ENCODE measurements at regions not wholly inside any gene's neighbourhood (a gene's known extent, or its start where the extent isn't known, plus 50 kb on each side); places are given as distances from the start of the nearest gene placed in this dataset.

DNA sequence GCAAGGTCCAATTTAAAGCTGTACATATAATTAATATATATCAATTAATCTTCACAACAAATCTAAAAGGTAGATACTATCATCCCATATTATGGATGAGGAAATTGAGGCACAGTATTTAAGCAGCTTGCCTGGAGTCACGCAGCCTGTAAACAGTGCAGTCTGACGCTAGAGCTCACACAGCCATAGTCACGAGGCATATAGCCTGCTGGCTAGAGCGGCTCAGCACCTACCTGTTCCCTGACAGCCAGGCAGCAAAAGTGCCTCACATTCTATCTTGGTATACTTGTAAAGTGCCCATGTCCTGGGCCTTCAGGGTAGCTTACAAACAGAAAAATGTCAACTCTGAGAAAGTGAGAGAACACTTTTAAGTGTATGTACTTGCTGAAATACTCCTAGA lies 222.6 kb upstream of the NEIL3 start:
- no peak for DNase-seq
- intact Hi-C loops (cut with DNase I), result no loop called here

- intact Hi-C loops (cut with DNase I), result no loop called here
- no peak for DNase-seq
Observed at GRCh38 chr4:177087499-177087898, 222.2 kb upstream of the NEIL3 start.

DNA sequence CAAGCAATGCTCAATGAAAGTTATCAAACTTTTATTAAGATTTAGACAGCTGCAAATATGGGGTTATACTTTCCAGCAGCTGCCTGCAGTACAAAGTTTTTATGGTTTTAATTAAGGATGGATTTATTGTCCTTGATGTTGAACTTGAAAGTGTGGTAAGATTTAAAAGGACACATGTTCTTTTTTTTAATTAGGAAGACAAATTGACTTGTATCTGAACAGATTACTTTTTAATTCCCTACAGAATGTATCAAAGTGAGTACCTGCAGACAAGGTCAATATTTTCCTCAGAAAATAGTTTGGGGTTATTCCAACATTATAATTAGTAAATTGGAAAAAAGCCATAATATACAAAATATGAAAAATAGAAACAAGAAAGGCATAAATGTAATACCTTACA lies 218.2 kb upstream of the NEIL3 start:
- intact Hi-C loops (cut with DNase I), result no loop called here
- no peak for DNase-seq

DNA sequence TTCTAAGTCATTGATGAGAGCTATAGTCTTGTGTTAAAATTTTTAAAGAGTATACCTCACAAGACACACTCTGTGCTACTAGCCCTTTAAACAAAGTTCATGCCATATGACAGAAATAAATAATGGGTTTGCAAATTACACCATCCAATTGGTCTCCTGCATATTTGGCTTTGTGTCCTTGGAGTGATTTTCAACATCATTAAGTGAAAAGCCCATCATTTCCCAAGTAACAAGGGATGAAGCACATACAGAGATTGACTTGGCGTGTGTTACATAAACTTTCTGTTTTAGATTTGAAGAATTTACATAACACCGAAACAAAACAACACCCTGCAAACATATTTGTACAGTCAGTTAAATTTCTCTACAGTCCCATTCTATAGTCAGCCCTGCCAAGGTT lies 216.9 kb upstream of the NEIL3 start:
- intact Hi-C loops (cut with DNase I), result no loop called here
- DNase-seq, result no peak

DNA sequence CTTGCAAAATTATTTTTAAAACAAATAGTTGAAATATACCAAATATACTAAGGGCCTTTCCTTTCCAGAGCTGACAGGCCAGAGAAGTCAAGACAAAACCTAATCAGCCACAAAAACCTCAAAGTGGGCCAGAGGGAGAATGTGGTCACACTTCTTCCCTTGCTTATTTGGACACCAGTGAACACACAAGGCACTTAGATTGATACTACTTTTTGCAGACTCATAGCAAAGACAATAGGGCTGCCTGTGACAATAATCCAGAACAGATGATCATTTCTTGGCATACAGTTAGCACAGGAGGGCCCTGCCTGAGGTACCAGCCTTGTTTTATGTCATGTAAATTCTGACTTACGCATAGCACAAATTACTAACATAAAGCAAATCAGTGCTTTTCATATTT lies 215.7 kb upstream of the NEIL3 start:
- no peak for DNase-seq
- intact Hi-C loops (cut with DNase I), result no loop called here

DNA sequence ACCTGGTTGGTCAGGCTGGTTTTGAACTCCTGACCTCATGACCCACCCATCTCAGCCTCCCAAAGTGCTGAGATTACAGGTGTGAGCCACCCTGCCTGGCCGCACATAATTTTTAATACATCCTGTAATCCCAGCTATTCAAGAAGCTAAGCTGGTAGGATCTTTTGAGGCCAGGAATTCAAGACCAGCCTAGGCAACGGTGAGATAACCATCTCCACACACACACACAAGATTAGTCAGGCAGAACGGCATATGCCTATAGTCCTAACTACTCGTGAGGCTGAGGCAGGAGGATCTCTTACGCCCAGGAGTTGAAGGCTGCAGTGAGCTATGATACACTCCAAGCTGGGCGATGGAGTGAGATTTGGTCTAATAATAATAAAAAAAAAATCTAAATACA lies 212.4 kb upstream of the NEIL3 start:
- no peak for DNase-seq
- intact Hi-C loops (cut with DNase I), result no loop called here

DNA sequence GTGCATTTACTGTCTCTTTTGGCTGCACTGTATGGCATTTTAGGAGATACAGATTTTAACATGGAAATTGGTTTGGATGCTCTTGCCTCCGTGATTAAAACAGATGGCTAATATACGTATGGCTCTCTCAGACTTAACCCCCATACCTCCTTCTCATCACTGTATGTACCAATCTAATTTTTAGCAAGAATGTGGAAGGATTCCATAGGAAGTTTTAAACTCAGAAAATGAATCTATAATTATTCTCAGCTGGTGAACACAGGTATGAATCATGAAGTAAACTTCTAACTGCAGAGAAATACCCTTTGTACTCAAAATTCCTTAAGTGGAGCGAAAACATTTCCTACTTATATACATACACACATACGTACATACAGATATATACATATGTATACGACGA lies 210.5 kb upstream of the NEIL3 start:
- no peak for DNase-seq
- intact Hi-C loops (cut with DNase I), result no loop called here

DNA sequence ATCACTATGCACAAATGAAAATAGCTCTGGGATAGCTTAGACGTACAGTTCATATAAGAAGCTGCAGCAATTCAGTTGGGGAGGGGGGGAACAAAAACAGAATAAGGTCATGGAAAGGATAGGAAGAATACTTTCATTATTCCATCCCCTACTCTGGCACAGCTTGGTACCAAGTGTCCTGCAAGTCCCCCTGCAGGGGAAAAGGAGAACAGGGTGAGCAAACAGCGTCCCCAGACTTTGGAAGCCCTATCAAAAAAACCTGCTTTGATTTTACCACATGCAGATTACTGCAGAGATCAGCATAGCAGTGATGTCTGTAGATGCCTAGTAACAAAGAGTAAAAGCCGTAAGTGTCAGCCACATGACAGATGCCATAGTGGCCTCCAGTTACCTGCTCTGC lies 209.4 kb upstream of the NEIL3 start:
- DNase-seq, result no peak
- intact Hi-C loops (cut with DNase I), result no loop called here

DNA sequence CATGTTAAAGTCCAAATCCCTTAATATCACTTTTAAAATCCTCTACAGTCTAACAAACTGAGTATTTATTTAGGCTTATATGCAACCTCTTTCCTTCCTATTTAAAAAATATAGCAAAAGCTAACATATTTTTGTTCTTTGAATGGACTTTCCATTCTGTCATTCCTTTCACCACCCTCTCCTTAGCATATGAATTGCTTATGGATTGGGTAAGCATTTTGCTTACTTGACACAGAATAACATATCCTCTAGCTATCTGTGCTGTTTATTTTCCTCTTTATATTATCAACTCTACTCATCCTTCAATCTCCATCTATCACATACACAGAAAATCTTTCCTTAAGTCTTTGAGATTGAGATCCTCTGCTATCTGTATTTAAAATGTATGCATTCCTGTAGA lies 206.1 kb upstream of the NEIL3 start:
- no peak for DNase-seq
- intact Hi-C loops (cut with DNase I), result no loop called here

DNA sequence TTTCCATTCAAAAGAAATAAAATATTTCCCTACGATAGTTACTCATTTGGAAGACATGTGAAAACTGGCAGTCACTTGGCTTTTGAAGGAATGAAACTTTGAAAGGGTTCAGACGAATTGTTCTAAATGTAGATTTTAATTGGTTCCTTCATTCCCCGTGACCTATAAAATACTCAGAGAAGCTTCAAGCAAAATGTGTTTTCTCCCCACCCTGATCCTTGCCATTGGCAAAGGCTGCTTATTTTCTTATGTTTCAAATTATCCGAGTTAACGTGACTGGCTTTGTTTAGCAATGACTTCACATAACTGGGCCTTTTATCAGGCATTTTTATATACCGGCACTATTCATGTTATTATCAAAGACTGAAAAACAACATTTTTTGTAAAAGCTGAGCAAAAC lies 204.1 kb upstream of the NEIL3 start:
- no peak for DNase-seq
- intact Hi-C loops (cut with DNase I), result no loop called here

DNA sequence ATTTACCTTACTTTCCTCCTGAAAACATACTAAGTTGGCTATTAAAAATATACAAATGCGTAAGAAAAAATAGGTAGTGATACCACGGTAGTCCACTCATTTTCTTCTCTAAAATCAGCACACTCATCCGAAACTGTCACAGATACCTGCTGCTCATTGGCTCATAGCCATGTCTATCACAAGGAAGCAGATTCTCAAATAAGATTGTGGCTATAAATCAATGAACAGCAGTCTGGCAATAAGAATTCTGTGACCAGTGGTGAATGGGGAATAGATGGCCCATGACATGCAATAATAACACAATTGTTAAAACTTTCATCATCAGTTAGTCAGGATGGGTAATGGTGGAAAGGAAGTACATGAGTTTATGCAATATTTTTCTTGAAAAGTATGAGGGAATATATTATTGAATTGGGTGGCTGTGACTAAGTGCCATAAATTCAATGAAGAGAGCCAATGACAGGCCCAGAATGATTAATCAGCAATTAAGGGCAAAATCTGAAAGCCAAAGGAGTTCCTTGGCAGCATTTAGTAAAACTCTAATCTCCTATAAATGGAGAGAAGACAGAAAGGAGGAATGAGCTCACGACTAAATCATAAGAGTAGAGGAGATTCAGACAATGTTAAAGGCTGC lies 202.3 kb upstream of the NEIL3 start:
- intact Hi-C loops (cut with DNase I), result no loop called here
- no peak for DNase-seq

- intact Hi-C loops (cut with DNase I), result no loop called here
- DNase-seq, result no peak
Observed at GRCh38 chr4:177108708-177109107, 201.0 kb upstream of the NEIL3 start.

DNA sequence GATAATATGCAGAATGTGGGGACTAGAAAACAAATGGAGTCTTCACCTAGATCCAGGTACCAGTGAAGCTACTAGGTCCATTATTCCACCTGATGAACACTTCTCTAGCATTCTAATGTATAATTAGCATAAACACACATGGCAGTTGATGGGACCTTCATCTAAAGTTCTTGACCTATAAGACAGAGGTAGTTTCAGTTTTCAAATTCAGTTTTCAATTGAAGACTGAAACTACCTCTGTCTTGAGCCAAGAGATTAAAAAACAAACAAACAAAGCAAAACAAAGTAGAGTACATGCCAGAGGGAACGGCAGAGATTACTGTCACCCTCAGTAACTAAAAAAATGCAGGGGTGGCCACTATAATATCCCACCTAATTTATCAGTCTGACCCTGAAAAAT lies 199.9 kb upstream of the NEIL3 start:
- no peak for DNase-seq
- intact Hi-C loops (cut with DNase I), result no loop called here

DNA sequence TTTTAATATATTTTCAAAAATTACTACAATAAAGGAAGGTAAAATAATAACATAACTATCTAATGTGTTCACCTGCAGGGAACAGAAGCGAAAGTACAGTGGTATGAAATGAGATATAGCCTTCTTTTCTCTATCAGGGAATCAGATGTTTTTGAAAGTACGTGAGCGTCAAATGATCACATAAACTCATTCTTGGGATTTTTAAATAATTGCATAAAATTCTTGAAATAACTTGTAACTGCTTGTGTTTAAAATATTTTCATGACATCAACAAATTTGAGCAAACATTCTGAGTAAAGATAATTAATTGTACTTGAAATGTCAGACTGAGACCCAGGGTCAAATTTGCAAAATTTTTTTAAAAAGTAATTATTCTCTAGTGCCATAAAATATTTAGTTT lies 193.5 kb upstream of the NEIL3 start:
- intact Hi-C loops (cut with DNase I), result no loop called here
- DNase-seq, result no peak

DNA sequence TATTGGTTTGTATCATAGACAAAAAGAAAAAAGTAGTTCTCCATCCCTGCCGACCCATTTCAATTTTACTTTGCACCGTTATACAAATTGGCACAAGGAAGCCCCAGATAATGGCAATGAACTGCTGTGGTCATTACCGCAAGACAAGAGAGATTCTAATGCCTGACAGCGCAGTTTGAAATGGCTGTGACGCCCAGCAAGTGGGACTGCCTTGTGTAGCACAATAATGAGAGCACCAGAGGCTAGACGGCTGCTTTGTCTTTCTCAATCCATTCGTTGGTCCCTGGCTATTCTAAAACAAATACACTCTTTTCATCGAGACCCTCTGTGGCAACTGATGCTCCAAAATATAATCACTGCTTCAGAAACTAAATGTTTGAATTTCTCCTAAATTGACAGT lies 192.4 kb upstream of the NEIL3 start:
- DNase-seq, result peak in 7 of 42 donors; percentile 1 to 46 (median 14)
- intact Hi-C loops (cut with DNase I), result no loop called here

DNA sequence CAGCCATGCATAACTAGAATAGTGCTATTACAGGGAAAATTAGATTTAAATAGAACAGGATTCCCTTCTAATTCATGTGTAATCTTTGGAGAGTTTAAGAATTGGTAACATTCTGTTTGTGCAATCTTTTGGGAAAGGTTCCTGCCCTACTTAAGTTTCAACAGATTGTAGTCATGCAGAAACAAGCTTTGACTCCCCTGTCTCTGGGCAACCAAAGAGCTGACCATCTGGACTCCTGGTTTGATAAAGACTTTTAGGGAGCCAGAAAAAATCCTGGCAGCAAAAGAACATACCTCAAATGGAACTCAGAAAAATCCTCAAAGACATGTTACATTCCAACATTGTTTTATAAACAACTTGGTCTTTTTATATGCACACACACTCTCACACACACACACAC lies 191.1 kb upstream of the NEIL3 start:
- intact Hi-C loops (cut with DNase I), result no loop called here
- DNase-seq, result no peak

- intact Hi-C loops (cut with DNase I), result no loop called here
- DNase-seq, result no peak
Observed at GRCh38 chr4:177119021-177119471, 190.6 kb upstream of the NEIL3 start.

GRCh38 chr4:177119691-177120090 lies 190.0 kb upstream of the NEIL3 start:
- intact Hi-C loops (cut with DNase I), result no loop called here
- no peak for DNase-seq

- no peak for DNase-seq
- intact Hi-C loops (cut with DNase I), result no loop called here
Observed at GRCh38 chr4:177123811-177124210, 185.9 kb upstream of the NEIL3 start.

DNA sequence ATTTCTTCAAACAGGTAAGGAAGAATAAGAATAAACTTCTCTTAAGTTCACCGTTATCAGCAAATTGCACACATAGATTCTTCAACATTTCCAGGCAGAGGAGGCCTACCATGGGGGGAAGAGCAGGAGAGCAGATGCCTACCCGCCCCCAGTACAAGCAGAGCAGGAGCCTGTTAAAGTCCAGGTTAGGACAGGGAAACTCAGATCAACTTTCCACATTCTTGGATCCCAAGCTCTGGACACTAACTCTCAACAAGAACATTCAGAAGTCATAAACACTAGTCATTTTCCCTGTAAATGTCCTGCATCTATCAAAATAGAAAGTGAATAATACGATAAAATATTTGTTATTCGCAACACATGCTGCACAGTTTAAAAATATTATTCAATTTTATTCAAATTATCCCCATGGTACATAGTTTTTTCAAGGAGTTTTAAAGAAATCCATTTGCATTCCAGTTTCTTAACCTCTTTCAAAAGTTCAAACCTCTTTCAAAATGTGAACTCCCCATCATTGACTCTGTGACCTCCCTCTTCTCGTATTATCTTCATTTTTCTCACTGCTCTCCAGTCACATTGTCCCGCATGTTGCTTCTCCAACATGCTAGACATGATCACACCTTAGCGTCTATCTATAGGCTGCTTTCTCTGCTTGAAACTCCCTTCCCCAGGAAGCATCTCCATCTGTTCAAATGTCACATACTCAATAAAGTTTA lies 185.2 kb upstream of the NEIL3 start:
- intact Hi-C loops (cut with DNase I), result no loop called here
- DNase-seq, result no peak

GRCh38 chr4:177125656-177126055 lies 184.0 kb upstream of the NEIL3 start:
- no peak for DNase-seq
- intact Hi-C loops (cut with DNase I), result no loop called here

All from head of caudate nucleus (tissue), 42 donors.